Transverse colon (tissue), 4 donors: ENCODE measurements at regions not wholly inside any gene's neighbourhood (a gene's known extent, or its start where the extent isn't known, plus 50 kb on each side); places are given as distances from the start of the nearest gene placed in this dataset.

Experiments used
- DNase-seq: peaks from one replicate; pipeline ENCODE4 v3.0.0-alpha.2; 2019
- H3K27ac ChIP-seq, 4 donors: fragments of 200-600 bp; sonication (generic); 2 replicates each; pipeline ENCODE4 v1.5.1; 2016 to 2018; ENCODE audit warnings: inconsistent platforms in 4 of 4
- H3K27me3 ChIP-seq: fragments of 200-600 bp; sonication (generic); 2 replicates; pipeline ENCODE4 v1.5.1; 2017; ENCODE audit warnings: inconsistent platforms
- H3K36me3 ChIP-seq, 4 donors: fragments of 200-600 bp; sonication (generic); 2 replicates each; pipeline ENCODE4 v1.5.1; 2017 to 2019; ENCODE audit warnings: inconsistent platforms in 4 of 4
- H3K4me1 ChIP-seq, 4 donors: fragments of 200-600 bp; sonication (generic); 2 replicates each; pipeline ENCODE4 v1.5.1; 2017 to 2020; ENCODE audit warnings: inconsistent platforms in 4 of 4
- H3K4me3 ChIP-seq, 4 donors: fragments of 200-600 bp; sonication (generic); 1 replicate in 1 of 4; 2 replicates in 3 of 4; pipeline versions ENCODE4 v1.5.1 to v1.6.1; 2017 to 2019; ENCODE audit warnings: inconsistent platforms in 4 of 4
- H3K9me3 ChIP-seq, 2 donors: fragments of 200-600 bp; sonication (generic); 2 replicates each; pipeline ENCODE4 v1.5.1; 2017 to 2019; ENCODE audit warnings: inconsistent platforms in 2 of 2
- CTCF ChIP-seq, 5 experiments: fragments of 200-600 bp in 3 of 5; fragments of 450-650 bp in 2 of 5; sonication (generic) in 3 of 5; IDR thresholded peaks; 1 replicate in 2 of 5; 2 replicates in 3 of 5; pipeline ENCODE4 v1.5.1; 2016 to 2017; ENCODE audit warnings: antibody characterized with exemption in 5 of 5, inconsistent platforms in 3 of 5, mild to moderate bottlenecking in 2 of 5, moderate library complexity in 1 of 5
- EP300 ChIP-seq: sonication (generic); formaldehyde crosslinking; IDR thresholded peaks from one replicate; pipeline ENCODE4 v1.6.1; 2017; ENCODE audit warnings: antibody characterized with exemption, low read depth
- POLR2A ChIP-seq: fragments of 450-650 bp; IDR thresholded peaks from one replicate; pipeline ENCODE4 v1.6.1; 2016; ENCODE audit warnings: antibody characterized with exemption, mild to moderate bottlenecking, moderate library complexity
- POLR2AphosphoS5 ChIP-seq, 3 donors: sonication (generic); formaldehyde crosslinking; IDR thresholded peaks; one replicate each; pipeline ENCODE4 v1.6.1; 2016; ENCODE audit warnings: antibody characterized with exemption in 3 of 3
- WGBS, 2 donors: methylation state at CpG; one replicate each; pipeline ENCODE4 v1.1.5; 2018; ENCODE audit warnings: low coverage in 1 of 2; 5-methylcytosine and 5-hydroxymethylcytosine counted together
- in situ Hi-C, 4 donors: fragments of 200-750 bp; cut with MboI; loops; one replicate each; pipeline versions ENCODE4 v1.15.0 to v1.15.1; 2017; ENCODE audit warnings: low sequenced_read_pairs in 3 of 4, low pct_ligation_motif_present in 1 of 4, low pct_unique_long_range_greater_than_20kb in 1 of 4
- intact Hi-C: fragments of 100-400 bp; cut with DNase I; formaldehyde crosslinking; loops from one replicate; pipeline ENCODE4 v1.15.1; 2023; ENCODE audit warnings: low total_unique reads

GRCh38 chr12:5377997-5378592 is 53.8 kb upstream of the NTF3 start:
- intact Hi-C loops = no loop called here
- no peaks in the 10 kb centered on the region for H3K9me3 ChIP-seq
- H3K27me3 ChIP-seq = no peaks in the 10 kb centered on the region
- TF ChIP-seq CTCF (IDR thresholded peaks at IDR 0.05) (no peak), EP300 (no peak), POLR2AphosphoS5 (IDR thresholded peaks at IDR 0.05) (peak; percentile 9 to 55 (median 34)), POLR2A (no peak)
- 32 to 45% methylated on average over 2 to 12 of the region's 12 CpGs for WGBS, 2 donors
- H3K4me3 ChIP-seq = no peak overlapping the region
- H3K36me3 ChIP-seq = no peaks in the 10 kb centered on the region
- peak; percentile 69 for DNase-seq
- H3K4me1 ChIP-seq = peaks cover 0 to 17% (median 4%) of the 10 kb centered on the region in 4 donors
- in situ Hi-C loops = no loop called here
- no peak overlapping the region for H3K27ac ChIP-seq

- no peak overlapping the region for H3K27ac ChIP-seq
- in situ Hi-C loops (no loop called here), intact Hi-C loops (no loop called here)
- H3K4me1 ChIP-seq = peaks cover 0 to 17% (median 4%) of the 10 kb centered on the region in 4 donors
- H3K27me3 ChIP-seq = no peaks in the 10 kb centered on the region
- WGBS, 2 donors = 58 to 81% methylated on average over 5 to 10 of the region's 10 CpGs
- no peak for DNase-seq
- no peak overlapping the region for H3K4me3 ChIP-seq
- H3K9me3 ChIP-seq = no peaks in the 10 kb centered on the region
- TF ChIP-seq POLR2A = no peak
- H3K36me3 ChIP-seq = no peaks in the 10 kb centered on the region
Observed at GRCh38 chr12:5379749-5380496, 52.0 kb upstream of the NTF3 start.
